OCI-LY1 (cell line): ENCODE measurements at regions not wholly inside any gene's neighbourhood (a gene's known extent, or its start where the extent isn't known, plus 50 kb on each side); places are given as distances from the start of the nearest gene placed in this dataset.

Source experiments
- CTCF ChIP-seq: fragments of 200-600 bp; sonication (generic), shearing (Covaris generic); IDR thresholded peaks from 2 replicates; pipeline ENCODE4 v1.5.1; 2017; ENCODE audit warnings: mild to moderate bottlenecking, antibody characterized with exemption, low read length, moderate library complexity, mixed read lengths
- EZH2 ChIP-seq: fragments of 200-600 bp; sonication (generic), shearing (Covaris generic); IDR thresholded peaks from 2 replicates; pipeline ENCODE4 v1.8.0; 2017; ENCODE audit warnings: borderline replicate concordance, mixed run types, mild to moderate bottlenecking, antibody characterized with exemption, low read length, moderate library complexity, mixed read lengths

- TF ChIP-seq CTCF = no peak
- TF ChIP-seq EZH2 = no peak
Measured at GRCh38 chr3:181630853-181631252, 80.9 kb upstream of the SOX2 start.
